ENCODE measurements at regions not wholly inside any gene's neighbourhood (a gene's known extent, or its start where the extent isn't known, plus 50 kb on each side); places are given as distances from the start of the nearest gene placed in this dataset.
A peak's percentile ranks its signal among the peaks of the same experiment; 100 is the strongest.

DNA sequence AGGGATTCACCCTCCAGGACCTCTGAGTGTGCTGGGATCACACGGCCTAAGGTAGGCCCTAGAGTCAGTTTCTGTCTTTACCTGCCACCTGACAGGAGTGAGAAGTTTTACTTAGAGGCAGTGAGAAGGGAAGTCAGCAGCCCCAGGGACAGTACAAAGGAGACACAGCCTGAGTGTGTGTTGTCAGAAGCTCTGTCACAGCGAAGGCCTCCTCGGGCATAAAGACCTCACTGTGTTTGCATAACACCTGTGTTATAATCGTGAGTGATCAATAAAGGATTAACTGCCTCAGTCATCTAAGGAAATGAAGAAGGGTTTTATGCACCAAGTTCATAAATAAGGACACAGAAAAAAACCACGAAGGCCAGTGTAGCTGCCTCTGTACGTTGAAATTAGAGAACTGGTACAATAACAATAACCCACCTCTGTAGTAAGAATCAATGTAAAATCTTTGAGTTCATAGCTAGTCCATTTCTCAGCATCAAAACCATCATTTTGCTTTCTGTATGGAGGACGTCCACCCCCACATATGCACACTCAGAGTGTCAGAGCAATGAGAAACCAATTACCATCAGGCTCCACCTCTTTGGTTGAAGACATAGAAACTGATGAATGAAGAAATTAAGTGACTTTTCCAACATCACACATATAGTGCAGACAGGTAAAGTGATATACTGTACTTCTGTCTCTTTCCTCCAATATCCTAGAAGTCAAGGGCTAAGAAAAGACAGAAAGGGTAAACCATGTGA is 159.3 kb downstream of the DAD1 start:
- ATAC-seq (ENCODE audit: poor library complexity), result no peak
- intact Hi-C loops (cut with DNase I), result no loop called here
- no peak for DNase-seq

DNA sequence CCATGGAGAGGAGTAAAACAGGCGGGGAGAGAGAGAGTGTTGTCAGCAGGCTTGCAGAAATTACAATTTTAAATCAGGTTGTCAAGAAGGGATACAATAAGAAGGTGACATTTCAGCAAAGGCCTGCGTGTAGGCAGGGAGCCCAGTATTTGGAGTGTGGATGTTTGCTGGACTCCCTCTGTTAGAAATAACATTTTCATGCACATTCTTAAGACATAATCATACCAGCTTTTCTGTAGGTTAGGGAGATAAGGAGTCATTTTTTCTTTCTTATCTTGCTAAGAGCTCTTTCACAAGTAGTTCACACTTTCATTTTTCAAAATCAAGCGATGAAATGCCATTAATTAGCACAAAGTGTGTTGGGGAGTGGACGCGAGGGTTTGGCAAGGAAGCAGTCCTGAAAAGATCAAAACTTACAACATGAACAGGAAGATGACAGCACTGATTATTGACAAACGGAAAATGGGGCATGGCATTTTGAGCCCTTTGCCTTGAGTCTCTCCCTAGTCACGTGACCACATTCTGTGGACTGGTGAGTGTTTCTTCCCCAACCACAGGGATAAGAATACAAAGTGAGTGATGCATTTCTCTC is 160.2 kb downstream of the DAD1 start:
- intact Hi-C loops (cut with DNase I), result no loop called here
- ATAC-seq (ENCODE audit: poor library complexity), result no peak
- no peak for DNase-seq

- intact Hi-C loops (cut with DNase I), result no loop called here
- DNase-seq (no peak), ATAC-seq (ENCODE audit: poor library complexity) (peak; percentile 81)
Measured at GRCh38 chr14:22427771-22428231, 161.2 kb downstream of the DAD1 start.

DNA sequence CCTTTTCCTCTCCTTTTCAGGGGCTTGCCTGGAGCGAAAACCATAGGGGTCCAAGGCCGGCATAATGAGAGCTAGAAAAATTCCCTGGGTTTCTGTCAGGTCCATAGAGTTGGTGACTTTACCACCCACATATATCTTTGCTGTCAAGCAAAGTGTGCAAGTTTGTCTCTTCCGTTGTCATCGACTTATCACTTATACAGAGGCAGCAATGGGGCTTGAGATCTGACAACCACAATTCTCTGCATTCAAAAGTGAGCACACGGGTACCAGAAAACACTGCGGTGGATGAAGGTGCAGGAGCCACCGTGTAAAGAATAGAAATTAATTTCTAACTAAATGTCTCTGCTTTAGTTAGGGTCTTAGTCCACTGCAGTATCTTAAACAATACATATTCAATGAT is 162.3 kb downstream of the DAD1 start:
- DNase-seq (no peak), ATAC-seq (ENCODE audit: poor library complexity) (no peak)
- intact Hi-C loops (cut with DNase I), result no loop called here

GRCh38 chr14:22423958-22424357 is 165.1 kb downstream of the DAD1 start:
- ATAC-seq (ENCODE audit: poor library complexity) (no peak), DNase-seq (no peak)
- intact Hi-C loops (cut with DNase I), result no loop called here

DNA sequence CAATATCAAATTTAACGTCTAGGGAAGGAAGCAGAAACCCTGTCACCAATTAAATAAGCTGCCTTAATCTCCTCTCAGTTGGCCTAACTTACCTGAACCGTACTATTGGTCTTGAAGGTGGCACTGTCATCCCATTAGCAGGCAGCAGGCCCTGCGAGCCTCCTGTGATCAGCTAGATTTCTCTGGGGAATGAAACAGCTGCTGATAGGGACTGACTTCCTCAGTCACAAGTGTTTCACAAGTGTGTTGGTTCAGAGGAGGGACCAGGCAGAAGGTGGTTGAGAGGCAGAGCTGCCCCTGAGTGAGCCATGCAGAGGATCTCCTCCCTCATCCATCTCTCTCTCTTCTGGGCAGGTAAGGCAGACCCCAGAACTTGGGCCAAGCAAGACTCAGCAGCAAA is 166.8 kb downstream of the DAD1 start:
- no peak for DNase-seq
- intact Hi-C loops (cut with DNase I), result no loop called here

DNA sequence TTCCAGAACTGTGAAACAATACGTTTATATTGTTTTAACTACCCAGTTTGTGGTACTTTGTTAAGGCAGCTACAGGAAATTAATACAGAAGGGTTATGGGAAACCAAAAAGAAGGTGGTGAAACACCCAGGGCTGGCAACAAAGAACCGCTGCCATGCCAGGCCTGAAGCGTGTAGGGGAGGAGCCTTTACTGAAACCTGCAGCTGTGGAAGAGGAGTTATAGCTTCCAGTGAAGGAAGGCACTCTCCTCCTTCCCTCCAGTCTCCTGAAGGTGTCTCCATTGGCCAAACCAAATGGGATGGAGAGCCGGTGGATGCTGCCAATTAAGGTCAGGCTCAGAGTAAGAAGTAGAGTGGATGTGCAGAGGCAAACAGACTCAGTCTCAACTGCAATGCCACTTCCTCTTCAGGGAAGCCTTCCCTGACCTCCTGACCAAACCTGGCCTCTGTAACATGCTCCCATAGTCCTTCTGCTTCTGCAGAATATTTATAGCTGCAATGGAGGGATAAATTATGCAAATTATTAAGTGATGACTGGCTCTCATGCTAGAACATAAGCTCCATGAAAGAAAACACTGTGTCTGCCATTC is 168.3 kb downstream of the DAD1 start:
- intact Hi-C loops (cut with DNase I), result no loop called here
- DNase-seq (no peak), ATAC-seq (ENCODE audit: poor library complexity) (no peak)

More for the DNA sequence above, 166.8 kb downstream of the DAD1 start:
- no peak for ATAC-seq (ENCODE audit: poor library complexity)

- intact Hi-C loops (cut with DNase I), result no loop called here
- DNase-seq (no peak), ATAC-seq (ENCODE audit: poor library complexity) (no peak)
Measured at GRCh38 chr14:22419620-22420019, 169.4 kb downstream of the DAD1 start.

GRCh38 chr14:22418631-22419030 is 170.4 kb downstream of the DAD1 start:
- no peak for DNase-seq
- no peak for ATAC-seq (ENCODE audit: poor library complexity)
- intact Hi-C loops (cut with DNase I), result no loop called here

- intact Hi-C loops (cut with DNase I), result no loop called here
- DNase-seq, result no peak
- no peak for ATAC-seq (ENCODE audit: poor library complexity)
Measured at GRCh38 chr14:22417914-22418313, 171.1 kb downstream of the DAD1 start.

GRCh38 chr14:22416193-22416592 is 172.8 kb downstream of the DAD1 start:
- no peak for DNase-seq
- ATAC-seq (ENCODE audit: poor library complexity), result no peak
- intact Hi-C loops (cut with DNase I), result no loop called here

GRCh38 chr14:22415605-22415959 is 173.4 kb downstream of the DAD1 start:
- intact Hi-C loops (cut with DNase I), result no loop called here
- no peak for ATAC-seq (ENCODE audit: poor library complexity)
- DNase-seq, result no peak

- ATAC-seq (ENCODE audit: poor library complexity) (no peak), DNase-seq (no peak)
- intact Hi-C loops (cut with DNase I), result no loop called here
Measured at GRCh38 chr14:22414876-22415604, 174.0 kb downstream of the DAD1 start.

- peak; percentile 46 for ATAC-seq (ENCODE audit: poor library complexity)
- intact Hi-C loops (cut with DNase I), result no loop called here
- no peak for DNase-seq
Measured at GRCh38 chr14:22412926-22413411, 176.1 kb downstream of the DAD1 start.

- DNase-seq, result no peak
- intact Hi-C loops (cut with DNase I), result no loop called here
- no peak for ATAC-seq (ENCODE audit: poor library complexity)
Measured at GRCh38 chr14:22411398-22412055, 177.5 kb downstream of the DAD1 start.

GRCh38 chr14:22410497-22410896 is 178.5 kb downstream of the DAD1 start:
- intact Hi-C loops (cut with DNase I), result no loop called here
- no peak for DNase-seq

DNA sequence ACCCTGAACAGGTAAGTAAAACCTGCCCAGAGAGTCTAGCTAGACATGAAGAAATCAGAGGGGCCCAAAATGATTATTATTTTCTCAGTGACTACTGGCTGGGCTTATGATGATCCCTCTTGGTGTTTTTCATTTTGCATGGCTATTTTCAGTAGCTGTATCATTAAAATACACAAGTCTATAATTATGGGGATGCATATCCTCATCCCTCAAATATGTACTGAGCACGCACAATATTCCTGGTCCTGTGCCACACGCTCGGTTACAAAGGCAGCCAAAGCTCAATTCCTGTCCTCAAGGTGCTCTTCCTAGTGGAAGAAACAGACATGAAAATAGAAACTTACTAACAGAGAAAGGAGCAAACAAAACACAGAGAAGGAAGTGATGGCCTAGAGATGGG is 180.0 kb downstream of the DAD1 start:
- intact Hi-C loops (cut with DNase I), result no loop called here
- ATAC-seq (ENCODE audit: poor library complexity) (no peak), DNase-seq (no peak)

More at GRCh38 chr14:22410497-22410896, 178.5 kb downstream of the DAD1 start:
- ATAC-seq (ENCODE audit: poor library complexity), result no peak

- intact Hi-C loops (cut with DNase I), result no loop called here
- ATAC-seq (ENCODE audit: poor library complexity) (no peak), DNase-seq (no peak)
Measured at GRCh38 chr14:22408547-22408946, 180.5 kb downstream of the DAD1 start.

GRCh38 chr14:22407033-22407432 is 182.0 kb downstream of the DAD1 start:
- DNase-seq, result no peak
- ATAC-seq (ENCODE audit: poor library complexity), result no peak
- intact Hi-C loops (cut with DNase I), result no loop called here
